ENCODE measurements at regions not wholly inside any gene's neighbourhood (a gene's known extent, or its start where the extent isn't known, plus 50 kb on each side); places are given as distances from the start of the nearest gene placed in this dataset.

- no peaks in the 10 kb centered on the region for H3K9me3 ChIP-seq (replicated peaks in 1 of 3)
- DNase-seq: no peak
- WGBS, 4 donors: 49 to 56% (median 54%) methylated on average over 3 of the region's 3 CpGs
- TF ChIP-seq CTCF (IDR thresholded peaks at IDR 0.05) (no peak), POLR2A (IDR thresholded peaks at IDR 0.05) (no peak)
- H3K27me3 ChIP-seq: no peaks in the 10 kb centered on the region
- peaks cover 0 to 12% of the 10 kb centered on the region in 2 donors for H3K4me1 ChIP-seq (replicated peaks in 1 of 2)
- no peak overlapping the region for H3K27ac ChIP-seq
- H3K36me3 ChIP-seq (replicated peaks in 1 of 2): no peaks in the 10 kb centered on the region
- no peak overlapping the region for H3K4me3 ChIP-seq
- intact Hi-C loops (cut with DNase I): no loop called here
These were observed 102.4 kb upstream of the FRY start for GRCh38 chr13:31929031-31929770.

- 86 to 90% (median 88%) methylated on average over 2 of the region's 2 CpGs for WGBS, 4 donors
- TF ChIP-seq POLR2A (IDR thresholded peaks at IDR 0.05) (no peak), CTCF (IDR thresholded peaks at IDR 0.05) (no peak)
- H3K27me3 ChIP-seq: no peaks in the 10 kb centered on the region
- peaks cover 0 to 12% of the 10 kb centered on the region in 2 donors for H3K4me1 ChIP-seq (replicated peaks in 1 of 2)
- no peaks in the 10 kb centered on the region for H3K9me3 ChIP-seq (replicated peaks in 1 of 3)
- H3K4me3 ChIP-seq: no peak overlapping the region
- intact Hi-C loops (cut with DNase I): no loop called here
- H3K36me3 ChIP-seq (replicated peaks in 1 of 2): no peaks in the 10 kb centered on the region
- no peak overlapping the region for H3K27ac ChIP-seq
- DNase-seq: no peak
These were observed 101.1 kb upstream of the FRY start for GRCh38 chr13:31930490-31930889.

GRCh38 chr13:31930901-31931522 is 100.6 kb upstream of the FRY start:
- Histone ChIP-seq H3K36me3 (replicated peaks in 1 of 2) (no peaks in the 10 kb centered on the region), H3K4me3 (no peak overlapping the region), H3K9me3 (replicated peaks in 1 of 3) (no peaks in the 10 kb centered on the region), H3K27me3 (no peaks in the 10 kb centered on the region), H3K27ac (no peak overlapping the region), H3K4me1 (replicated peaks in 1 of 2) (peaks cover 0 to 12% of the 10 kb centered on the region in 2 donors)
- intact Hi-C loops (cut with DNase I): no loop called here
- WGBS, 4 donors: 76 to 90% (median 83%) methylated on average over 3 of the region's 3 CpGs
- DNase-seq: no peak
- TF ChIP-seq CTCF (IDR thresholded peaks at IDR 0.05): no peak
- no peak for TF ChIP-seq POLR2A (IDR thresholded peaks at IDR 0.05)

- intact Hi-C loops (cut with DNase I): no loop called here
- H3K4me1 ChIP-seq (replicated peaks in 1 of 2): no peaks in the 10 kb centered on the region
- TF ChIP-seq CTCF (IDR thresholded peaks at IDR 0.05) (no peak), POLR2A (IDR thresholded peaks at IDR 0.05) (no peak)
- 76 to 88% (median 82%) methylated on average over 4 of the region's 4 CpGs for WGBS, 4 donors
- no peak for DNase-seq
- no peaks in the 10 kb centered on the region for H3K27me3 ChIP-seq
- H3K9me3 ChIP-seq (replicated peaks in 1 of 3): no peaks in the 10 kb centered on the region
- H3K4me3 ChIP-seq: no peak overlapping the region
- no peak overlapping the region for H3K27ac ChIP-seq
- no peaks in the 10 kb centered on the region for H3K36me3 ChIP-seq (replicated peaks in 1 of 2)
These were observed 94.1 kb upstream of the FRY start for GRCh38 chr13:31937436-31937835.
